ENCODE measurements at regions not wholly inside any gene's neighbourhood (a gene's known extent, or its start where the extent isn't known, plus 50 kb on each side); places are given as distances from the start of the nearest gene placed in this dataset.
"Not testable (repeated sequence)": the region's sequence is repeated elsewhere in the genome, so short reads cannot be mapped to it uniquely, and the experiment has no call there.

GRCh38 chr10:7108141-7108540 is 302.7 kb downstream of the SFMBT2 start:
- no peaks in the 10 kb centered on the region for H3K4me1 ChIP-seq
- no peaks in the 10 kb centered on the region for H3K27me3 ChIP-seq
- H3K9me3 ChIP-seq = no peaks in the 10 kb centered on the region
- no peaks in the 10 kb centered on the region for H3K36me3 ChIP-seq
- no peak for DNase-seq (ENCODE audit: extremely low spot score in 2 of 2)
- no peak overlapping the region for H3K4me3 ChIP-seq
- H3K27ac ChIP-seq = no peak overlapping the region
- no peak for TF ChIP-seq POLR2AphosphoS5 (IDR thresholded peaks at IDR 0.05; ENCODE audit: insufficient read depth in 1 of 2, low read depth in 1 of 2)
- TF ChIP-seq CTCF (IDR thresholded peaks at IDR 0.05) = no peak
- TF ChIP-seq POLR2A (IDR thresholded peaks at IDR 0.05) = no peak
- intact Hi-C loops (cut with DNase I) = no loop called here

GRCh38 chr10:7107285-7107684 is 303.5 kb downstream of the SFMBT2 start:
- Histone ChIP-seq H3K4me3 (no peak overlapping the region), H3K4me1 (no peaks in the 10 kb centered on the region), H3K36me3 (no peaks in the 10 kb centered on the region), H3K27me3 (no peaks in the 10 kb centered on the region), H3K27ac (no peak overlapping the region), H3K9me3 (no peaks in the 10 kb centered on the region)
- peak in 1 of 2 donors; percentile 70 for DNase-seq (ENCODE audit: extremely low spot score in 2 of 2)
- intact Hi-C loops (cut with DNase I) = no loop called here
- no peak for TF ChIP-seq POLR2AphosphoS5 (IDR thresholded peaks at IDR 0.05; ENCODE audit: insufficient read depth in 1 of 2, low read depth in 1 of 2)
- TF ChIP-seq POLR2A (IDR thresholded peaks at IDR 0.05) = no peak
- TF ChIP-seq CTCF (IDR thresholded peaks at IDR 0.05) = no peak

- DNase-seq (ENCODE audit: extremely low spot score in 2 of 2); intact Hi-C loops (cut with DNase I); H3K27ac ChIP-seq; H3K36me3 ChIP-seq; H3K27me3 ChIP-seq; H3K9me3 ChIP-seq; H3K4me3 ChIP-seq; H3K4me1 ChIP-seq: not testable (repeated sequence)
Measured at GRCh38 chr10:7104379-7104778, 306.5 kb downstream of the SFMBT2 start.

- Histone ChIP-seq H3K9me3 (no peaks in the 10 kb centered on the region), H3K4me3 (no peak overlapping the region), H3K36me3 (no peaks in the 10 kb centered on the region), H3K27ac (no peak overlapping the region), H3K4me1 (no peaks in the 10 kb centered on the region), H3K27me3 (no peaks in the 10 kb centered on the region)
- TF ChIP-seq POLR2AphosphoS5 (IDR thresholded peaks at IDR 0.05; ENCODE audit: insufficient read depth in 1 of 2, low read depth in 1 of 2) (no peak), POLR2A (IDR thresholded peaks at IDR 0.05) (no peak), CTCF (IDR thresholded peaks at IDR 0.05) (no peak)
- intact Hi-C loops (cut with DNase I) = no loop called here
- DNase-seq (ENCODE audit: extremely low spot score in 2 of 2) = no peak
Measured at GRCh38 chr10:7102557-7103349, 308.1 kb downstream of the SFMBT2 start.

- H3K27me3 ChIP-seq = no peaks in the 10 kb centered on the region
- no peak for DNase-seq (ENCODE audit: extremely low spot score in 2 of 2)
- H3K4me1 ChIP-seq = no peaks in the 10 kb centered on the region
- intact Hi-C loops (cut with DNase I) = no loop called here
- no peak overlapping the region for H3K27ac ChIP-seq
- no peaks in the 10 kb centered on the region for H3K9me3 ChIP-seq
- H3K4me3 ChIP-seq = no peak overlapping the region
- no peak for TF ChIP-seq POLR2AphosphoS5 (IDR thresholded peaks at IDR 0.05; ENCODE audit: insufficient read depth in 1 of 2, low read depth in 1 of 2)
- no peak for TF ChIP-seq POLR2A (IDR thresholded peaks at IDR 0.05)
- TF ChIP-seq CTCF (IDR thresholded peaks at IDR 0.05) = no peak
- no peaks in the 10 kb centered on the region for H3K36me3 ChIP-seq
Measured at GRCh38 chr10:7102084-7102483, 308.8 kb downstream of the SFMBT2 start.

Data from vagina (tissue), 2 donors.